ENCODE measurements at regions not wholly inside any gene's neighbourhood (a gene's known extent, or its start where the extent isn't known, plus 50 kb on each side); places are given as distances from the start of the nearest gene placed in this dataset.

GRCh38 chr6:144443157-144443556 is 158.0 kb downstream of the UTRN start (continued):
- TF ChIP-seq EZH2 (IDR thresholded peaks at IDR 0.05; ENCODE audit: low read depth, low read length, severe bottlenecking) (no peak), SIN3A (conservative IDR thresholded peaks at IDR 0.05 in 1 of 2, IDR thresholded peaks at IDR 0.05 in 1 of 2; ENCODE audit: low read depth in 1 of 2, low read length in 2 of 2) (no peak), TAF7 (optimal IDR thresholded peaks at IDR 0.05; ENCODE audit: borderline replicate concordance, low read depth, low read length) (no peak), KDM4A (IDR thresholded peaks at IDR 0.05; ENCODE audit: low read depth, low read length, severe bottlenecking) (no peak), SP2 (IDR thresholded peaks at IDR 0.05; ENCODE audit: low read length) (no peak), HDAC2 (IDR thresholded peaks at IDR 0.05; ENCODE audit: borderline replicate concordance in 1 of 2, low read depth in 2 of 2, low read length in 2 of 2) (no peak)

Measured in H1 (cell line).